WI38 (cell line): ENCODE measurements at regions not wholly inside any gene's neighbourhood (a gene's known extent, or its start where the extent isn't known, plus 50 kb on each side); places are given as distances from the start of the nearest gene placed in this dataset.

Experiments used
- H3K4me3 ChIP-seq: 2 replicates; pipeline ENCODE4 v1.5.1; 2011; ENCODE audit warnings: low read depth, mild to moderate bottlenecking, control low read depth, low read length
- CTCF ChIP-seq: IDR thresholded peaks from 2 replicates; pipeline ENCODE4 v1.5.1; 2012; ENCODE audit warnings: low read depth, mild to moderate bottlenecking, control low read depth, low read length

- H3K4me3 ChIP-seq: no peak overlapping the region
- no peak for TF ChIP-seq CTCF
These were observed 197.2 kb upstream of the VEPH1 start for GRCh38 chr3:157700405-157700804.

GRCh38 chr3:157695586-157695985, 192.4 kb upstream of the VEPH1 start:
- TF ChIP-seq CTCF: no peak
- no peak overlapping the region for H3K4me3 ChIP-seq

- no peak overlapping the region for H3K4me3 ChIP-seq
- TF ChIP-seq CTCF: no peak
These were observed 191.9 kb upstream of the VEPH1 start for GRCh38 chr3:157695103-157695502.

- TF ChIP-seq CTCF: no peak
- no peak overlapping the region for H3K4me3 ChIP-seq
These were observed 190.5 kb upstream of the VEPH1 start for GRCh38 chr3:157693762-157694161.

- no peak overlapping the region for H3K4me3 ChIP-seq
- TF ChIP-seq CTCF: no peak
These were observed 189.3 kb upstream of the VEPH1 start for GRCh38 chr3:157692468-157692867.

GRCh38 chr3:157683668-157684067, 180.5 kb upstream of the VEPH1 start:
- H3K4me3 ChIP-seq: no peak overlapping the region
- no peak for TF ChIP-seq CTCF

- no peak for TF ChIP-seq CTCF
- H3K4me3 ChIP-seq: no peak overlapping the region
These were observed 168.8 kb upstream of the VEPH1 start for GRCh38 chr3:157672061-157672460.
